H9 (cell line): ENCODE measurements at regions not wholly inside any gene's neighbourhood (a gene's known extent, or its start where the extent isn't known, plus 50 kb on each side); places are given as distances from the start of the nearest gene placed in this dataset.

ENCODE experiments used
- DNase-seq: peaks from one replicate; pipeline ENCODE4 v3.0.0-alpha.2; 2017
- H2AFZ ChIP-seq: one replicate; pipeline ENCODE4 v1.6.1; 2013; ENCODE audit warnings: mild to moderate bottlenecking, low read length, control low read depth, moderate library complexity
- H2AK5ac ChIP-seq: 2 replicates; pipeline ENCODE4 v1.6.1; 2013; ENCODE audit warnings: low read length, control low read depth, mixed read lengths; ENCODE audit not compliant: insufficient read length
- H2BK120ac ChIP-seq: one replicate; pipeline ENCODE4 v1.6.1; 2013; ENCODE audit warnings: low read depth, mild to moderate bottlenecking, low read length, control low read depth, inconsistent platforms; ENCODE audit not compliant: poor library complexity, severe bottlenecking
- H2BK12ac ChIP-seq: 2 replicates; pipeline ENCODE4 v1.6.1; 2013; ENCODE audit warnings: low read length, control low read depth, mixed read lengths, low read depth; ENCODE audit not compliant: insufficient read length
- H2BK15ac ChIP-seq: 2 replicates; pipeline ENCODE4 v1.6.1; 2013; ENCODE audit warnings: low read depth, low read length, control low read depth
- H2BK20ac ChIP-seq: one replicate; pipeline ENCODE4 v1.6.1; 2013; ENCODE audit warnings: low read depth, mild to moderate bottlenecking, low read length, control low read depth, inconsistent platforms; ENCODE audit not compliant: poor library complexity, severe bottlenecking
- H2BK5ac ChIP-seq: 2 replicates; pipeline ENCODE4 v1.6.1; 2013; ENCODE audit warnings: low read length, control low read depth, mixed read lengths; ENCODE audit not compliant: insufficient read length
- H3K14ac ChIP-seq: 2 replicates; pipeline ENCODE4 v1.6.1; 2013; ENCODE audit warnings: low read length, control low read depth; ENCODE audit not compliant: insufficient read depth
- H3K18ac ChIP-seq: 2 replicates; pipeline ENCODE4 v1.6.1; 2013; ENCODE audit warnings: low read depth, mild to moderate bottlenecking, mixed read lengths, low read length, control low read depth; ENCODE audit not compliant: insufficient read length
- H3K23ac ChIP-seq: 2 replicates; pipeline ENCODE4 v1.6.1; 2013; ENCODE audit warnings: low read length, control low read depth, mixed read lengths, low read depth; ENCODE audit not compliant: insufficient read length
- H3K23me2 ChIP-seq: 2 replicates; pipeline ENCODE4 v1.6.1; 2013; ENCODE audit warnings: low read depth, mild to moderate bottlenecking, mixed read lengths, low read length, control low read depth; ENCODE audit not compliant: insufficient read length, poor library complexity, severe bottlenecking
- H3K27ac ChIP-seq: 2 replicates; pipeline ENCODE4 v1.5.1; 2013; ENCODE audit warnings: low read length, control low read depth, mixed read lengths, low read depth; ENCODE audit not compliant: insufficient read length
- H3K27me3 ChIP-seq: 2 replicates; pipeline ENCODE4 v1.6.1; 2013; ENCODE audit warnings: low read length, control low read depth, inconsistent platforms; ENCODE audit not compliant: insufficient read depth
- H3K4ac ChIP-seq: 2 replicates; pipeline ENCODE4 v1.6.1; 2013; ENCODE audit warnings: low read depth, mild to moderate bottlenecking, control low read depth, inconsistent platforms, low read length, moderate library complexity
- H3K4me1 ChIP-seq: 2 replicates; pipeline ENCODE4 v1.6.1; 2013; ENCODE audit warnings: low read length, control low read depth, inconsistent platforms; ENCODE audit not compliant: insufficient read depth
- H3K4me2 ChIP-seq: 2 replicates; pipeline ENCODE4 v1.6.1; 2013; ENCODE audit warnings: low read length, control low read depth, mixed read lengths; ENCODE audit not compliant: insufficient read length, insufficient read depth
- H3K56ac ChIP-seq: 2 replicates; pipeline ENCODE4 v1.6.1; 2013; ENCODE audit warnings: low read depth, mild to moderate bottlenecking, mixed read lengths, low read length, control low read depth; ENCODE audit not compliant: insufficient read length
- H3K79me1 ChIP-seq: 2 replicates; pipeline ENCODE4 v1.6.1; 2013; ENCODE audit warnings: low read depth, mild to moderate bottlenecking, moderate library complexity, low read length, control low read depth, inconsistent platforms; ENCODE audit not compliant: insufficient read depth, poor library complexity, severe bottlenecking
- H3K79me2 ChIP-seq: 2 replicates; pipeline ENCODE4 v1.6.1; 2013; ENCODE audit warnings: low read length, control low read depth, inconsistent platforms; ENCODE audit not compliant: insufficient read depth
- H3K9ac ChIP-seq: 2 replicates; pipeline ENCODE4 v1.6.1; 2013; ENCODE audit warnings: low read length, control low read depth, mixed read lengths; ENCODE audit not compliant: insufficient read length; ENCODE audit errors: extremely low read depth
- H3K9me3 ChIP-seq: one replicate; pipeline ENCODE4 v1.6.1; 2013; ENCODE audit warnings: low read depth, low read length, inconsistent platforms; ENCODE audit not compliant: control insufficient read depth
- H3T11ph ChIP-seq: one replicate; pipeline ENCODE4 v1.6.1; 2013; ENCODE audit warnings: mild to moderate bottlenecking, low read length, control low read depth, inconsistent platforms
- H4K20me1 ChIP-seq: one replicate; pipeline ENCODE4 v1.6.1; 2013; ENCODE audit not compliant: control insufficient read depth, insufficient read length, insufficient read depth
- H4K5ac ChIP-seq: 2 replicates; pipeline ENCODE4 v1.6.1; 2013; ENCODE audit warnings: low read depth, mild to moderate bottlenecking, mixed read lengths, low read length, control low read depth; ENCODE audit not compliant: insufficient read length
- H4K8ac ChIP-seq: replicated peaks from 2 replicates; pipeline ENCODE4 v1.6.1; 2013; ENCODE audit warnings: low read length, control low read depth, mixed read lengths, low read depth; ENCODE audit not compliant: insufficient read length
- H4K91ac ChIP-seq: 2 replicates; pipeline ENCODE4 v1.6.1; 2013; ENCODE audit warnings: low read depth, mild to moderate bottlenecking, moderate library complexity, mixed read lengths, low read length, control low read depth; ENCODE audit not compliant: insufficient read length
- H3K27ac Mint-ChIP-seq, 3 experiments: 2 replicates in 2 of 3; 3 replicates in 1 of 3; pipeline ENCODE4 v1.8.0; 2020 to 2021; ENCODE audit warnings: mixed read lengths in 3 of 3, mild to moderate bottlenecking in 1 of 3, moderate library complexity in 1 of 3
- H3K27me3 Mint-ChIP-seq: 2 replicates; pipeline ENCODE4 v1.8.0; 2021; ENCODE audit warnings: low read depth, mild to moderate bottlenecking, moderate library complexity, mixed read lengths
- H3K36me3 Mint-ChIP-seq, 3 experiments: 2 replicates in 2 of 3; 3 replicates in 1 of 3; pipeline ENCODE4 v1.8.0; 2020 to 2021; ENCODE audit warnings: low read depth in 3 of 3, mixed read lengths in 3 of 3; ENCODE audit not compliant: insufficient read depth in 1 of 3
- H3K4me1 Mint-ChIP-seq, 2 experiments: 2 replicates each; pipeline ENCODE4 v1.8.0; 2020; ENCODE audit warnings: mixed read lengths in 2 of 2
- H3K4me3 Mint-ChIP-seq, 2 experiments: 2 replicates in 1 of 2; 3 replicates in 1 of 2; pipeline ENCODE4 v1.8.0; 2020 to 2021; ENCODE audit warnings: mild to moderate bottlenecking in 2 of 2, mixed read lengths in 2 of 2, moderate library complexity in 1 of 2
- H3K9me3 Mint-ChIP-seq, 2 experiments: 2 replicates in 1 of 2; 3 replicates in 1 of 2; pipeline ENCODE4 v1.8.0; 2020; ENCODE audit warnings: mild to moderate bottlenecking in 2 of 2, mixed read lengths in 2 of 2, moderate library complexity in 1 of 2
- WGBS: extraction: QIAGEN DNeasy Blood & Tissue Kit; methylation state at CpG from one replicate; pipeline ENCODE4 v1.1.7; 2013; ENCODE audit warnings: missing lambda C conversion rate, low lambda C conversion rate, mixed read lengths; ENCODE audit not compliant: insufficient read length; ENCODE audit errors: extremely low coverage; 5-methylcytosine and 5-hydroxymethylcytosine counted together
- TF ChIP-seq, protein P1 (sequence below): fragments of 200-600 bp; sonication (generic); conservative IDR thresholded peaks from 3 replicates; pipeline ENCODE4 v1.8.0; 2021; ENCODE audit warnings: antibody characterized with exemption, mild to moderate bottlenecking

DNA sequence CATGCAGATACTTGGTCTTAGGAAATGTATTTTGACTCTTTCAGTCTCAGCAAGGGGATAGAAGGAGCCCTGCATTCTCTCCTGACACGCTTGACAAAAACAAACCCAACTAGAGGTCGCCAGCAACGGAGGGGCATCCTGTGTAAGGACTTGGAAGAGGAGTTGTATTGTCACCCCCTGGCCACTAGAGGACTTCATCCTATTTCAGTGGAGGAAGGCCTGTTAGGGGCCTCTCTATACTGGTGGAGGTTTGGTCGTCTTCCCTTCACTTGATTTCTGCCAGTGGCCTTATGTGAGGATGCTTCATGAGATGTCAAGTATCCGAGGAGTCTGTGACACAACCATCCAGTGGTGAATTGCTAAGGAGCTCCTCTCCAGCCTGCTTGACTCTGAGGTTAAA lies 122.8 kb upstream of the STC2 start:
- Histone ChIP-seq H2BK120ac (no peak overlapping the region), H3K9me3 (no peaks in the 10 kb centered on the region), H3K27ac (no peak overlapping the region), H3K27me3 (no peaks in the 10 kb centered on the region), H3K4me2 (no peak overlapping the region), H3K9ac (no peak overlapping the region), H2BK5ac (no peak overlapping the region), H3K56ac (no peak overlapping the region), H3T11ph (no peak overlapping the region), H4K91ac (no peak overlapping the region), H3K18ac (no peak overlapping the region), H2BK12ac (no peak overlapping the region), H4K20me1 (no peaks in the 10 kb centered on the region), H2BK20ac (no peak overlapping the region), H3K4ac (no peak overlapping the region), H2AFZ (no peak overlapping the region), H3K14ac (no peak overlapping the region), H3K79me1 (no peaks in the 10 kb centered on the region), H4K5ac (no peak overlapping the region), H2BK15ac (no peak overlapping the region), H3K23ac (no peak overlapping the region), H3K23me2 (no peaks in the 10 kb centered on the region), H3K79me2 (no peaks in the 10 kb centered on the region), H2AK5ac (no peak overlapping the region), H3K4me1 (no peaks in the 10 kb centered on the region), H4K8ac (no peak overlapping the region)
- Mint-ChIP-seq H3K4me1 (peaks cover 4 to 7% of the 10 kb centered on the region in 2 experiments), H3K4me3 (no peak overlapping the region), H3K36me3 (no peaks in the 10 kb centered on the region), H3K27me3 (0 out of 2 replicates have a peak, but pooled peaks cover 3% of the 10 kb centered on the region), H3K9me3 (no peaks in the 10 kb centered on the region), H3K27ac (no peak overlapping the region)
- DNase-seq, result peak; percentile 59
- TF ChIP-seq, protein P1, sequence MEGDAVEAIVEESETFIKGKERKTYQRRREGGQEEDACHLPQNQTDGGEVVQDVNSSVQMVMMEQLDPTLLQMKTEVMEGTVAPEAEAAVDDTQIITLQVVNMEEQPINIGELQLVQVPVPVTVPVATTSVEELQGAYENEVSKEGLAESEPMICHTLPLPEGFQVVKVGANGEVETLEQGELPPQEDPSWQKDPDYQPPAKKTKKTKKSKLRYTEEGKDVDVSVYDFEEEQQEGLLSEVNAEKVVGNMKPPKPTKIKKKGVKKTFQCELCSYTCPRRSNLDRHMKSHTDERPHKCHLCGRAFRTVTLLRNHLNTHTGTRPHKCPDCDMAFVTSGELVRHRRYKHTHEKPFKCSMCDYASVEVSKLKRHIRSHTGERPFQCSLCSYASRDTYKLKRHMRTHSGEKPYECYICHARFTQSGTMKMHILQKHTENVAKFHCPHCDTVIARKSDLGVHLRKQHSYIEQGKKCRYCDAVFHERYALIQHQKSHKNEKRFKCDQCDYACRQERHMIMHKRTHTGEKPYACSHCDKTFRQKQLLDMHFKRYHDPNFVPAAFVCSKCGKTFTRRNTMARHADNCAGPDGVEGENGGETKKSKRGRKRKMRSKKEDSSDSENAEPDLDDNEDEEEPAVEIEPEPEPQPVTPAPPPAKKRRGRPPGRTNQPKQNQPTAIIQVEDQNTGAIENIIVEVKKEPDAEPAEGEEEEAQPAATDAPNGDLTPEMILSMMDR, result peak; percentile 72
- WGBS, result no CpG with 5 or more reads among the region's 5 CpGs
